ENCODE measurements at regions not wholly inside any gene's neighbourhood (a gene's known extent, or its start where the extent isn't known, plus 50 kb on each side); places are given as distances from the start of the nearest gene placed in this dataset.

DNA sequence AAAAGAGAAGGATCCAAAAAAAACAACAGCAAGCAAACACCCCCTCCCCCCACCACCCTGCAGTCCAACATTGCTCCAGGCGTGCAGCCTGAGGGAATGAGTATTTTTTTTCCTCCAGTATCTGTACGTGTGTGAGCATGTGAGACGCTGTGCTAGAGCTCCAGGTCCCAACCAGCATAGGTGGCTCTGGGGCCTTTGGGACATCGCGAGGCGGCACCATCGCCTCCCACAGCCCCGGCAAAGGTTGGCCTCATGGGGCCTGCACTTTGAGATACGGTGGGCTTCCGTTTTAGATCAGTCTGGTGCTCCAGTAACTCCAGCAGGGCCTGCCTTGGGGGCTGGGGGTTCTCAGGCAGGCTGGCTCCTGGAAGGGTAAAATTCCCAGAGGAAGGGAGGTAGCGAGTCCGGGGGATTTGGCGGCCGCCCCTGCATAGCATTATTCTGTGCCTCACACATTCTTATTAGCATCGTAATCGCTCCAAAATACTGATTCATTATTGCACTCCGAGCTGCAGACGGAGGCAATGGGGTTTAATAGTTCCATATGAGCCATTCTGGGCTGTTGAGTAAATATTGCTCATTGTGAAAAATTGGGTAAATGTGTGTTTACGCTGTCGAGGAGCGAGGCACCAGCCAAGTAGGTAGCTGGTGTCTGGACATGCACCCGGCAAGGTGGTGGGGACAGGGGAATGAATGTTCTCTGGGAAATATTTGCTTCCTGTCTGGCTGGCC is 143.1 kb upstream of the MYL2 start:
- Histone ChIP-seq H3K4me2 (replicated peaks; ENCODE audit: low read depth, low read length, poor library complexity, severe bottlenecking) (no peak overlapping the region), H3K4me3 (ENCODE audit: control extremely low read depth in 1 of 5, extremely low read depth in 1 of 5, insufficient read depth in 1 of 5, low read depth in 2 of 5, low read length in 4 of 5) (no peak overlapping the region), H4K20me1 (ENCODE audit: control insufficient read depth, insufficient read depth, low read length, poor library complexity, severe bottlenecking) (no peaks in the 10 kb centered on the region), H3K9ac (ENCODE audit: low read length) (no peak overlapping the region), H3K27ac (ENCODE audit: low read length in 2 of 2) (no peak overlapping the region), H3K4me1 (ENCODE audit: control insufficient read depth in 2 of 2, insufficient read depth in 2 of 2, low read length in 2 of 2) (no peaks in the 10 kb centered on the region), H2AFZ (ENCODE audit: insufficient read depth, low read depth, low read length, poor library complexity, severe bottlenecking) (no peak overlapping the region), H3K79me2 (ENCODE audit: control insufficient read depth, insufficient read depth, low read length) (no peaks in the 10 kb centered on the region), H3K9me3 (ENCODE audit: control extremely low read depth in 1 of 3, control insufficient read depth in 2 of 3, insufficient read depth in 1 of 3, low read length in 2 of 3) (peaks cover 0 to 6% (median 0%) of the 10 kb centered on the region in 3 donors), H3K36me3 (replicated peaks in 1 of 2; ENCODE audit: control extremely low read depth in 1 of 2, control insufficient read depth in 1 of 2, extremely low read depth in 1 of 2, insufficient read depth in 2 of 2, low read length in 1 of 2) (no peaks in the 10 kb centered on the region), H3K27me3 (replicated peaks in 1 of 4; ENCODE audit: control extremely low read depth in 1 of 4, control insufficient read depth in 3 of 4, insufficient read depth in 4 of 4, low read length in 3 of 4) (peaks cover 0 to 5% (median 0%) of the 10 kb centered on the region in 4 experiments)
- H3K27ac Mint-ChIP-seq, result no peak overlapping the region
- H3K27me3 Mint-ChIP-seq, result peaks cover 6% of the 10 kb centered on the region
- no peaks in the 10 kb centered on the region for H3K4me1 Mint-ChIP-seq
- POLR2A ChIA-PET, result no interaction called here
- intact Hi-C loops (cut with micrococcal nuclease), result no loop called here
- no peak for ATAC-seq (ENCODE audit: low read depth)
- WGBS (ENCODE audit: insufficient coverage), result 95% methylated on average over 18 of the region's 22 CpGs
- no peaks in the 10 kb centered on the region for H3K9me3 Mint-ChIP-seq (ENCODE audit: insufficient read depth)
- no peak overlapping the region for H3K4me3 Mint-ChIP-seq
- TF ChIP-seq EZH2 (IDR thresholded peaks at IDR 0.05; ENCODE audit: borderline replicate concordance, insufficient read depth, low read depth, low read length, poor library complexity, severe bottlenecking), result no peak
- TF ChIP-seq, protein P1, sequence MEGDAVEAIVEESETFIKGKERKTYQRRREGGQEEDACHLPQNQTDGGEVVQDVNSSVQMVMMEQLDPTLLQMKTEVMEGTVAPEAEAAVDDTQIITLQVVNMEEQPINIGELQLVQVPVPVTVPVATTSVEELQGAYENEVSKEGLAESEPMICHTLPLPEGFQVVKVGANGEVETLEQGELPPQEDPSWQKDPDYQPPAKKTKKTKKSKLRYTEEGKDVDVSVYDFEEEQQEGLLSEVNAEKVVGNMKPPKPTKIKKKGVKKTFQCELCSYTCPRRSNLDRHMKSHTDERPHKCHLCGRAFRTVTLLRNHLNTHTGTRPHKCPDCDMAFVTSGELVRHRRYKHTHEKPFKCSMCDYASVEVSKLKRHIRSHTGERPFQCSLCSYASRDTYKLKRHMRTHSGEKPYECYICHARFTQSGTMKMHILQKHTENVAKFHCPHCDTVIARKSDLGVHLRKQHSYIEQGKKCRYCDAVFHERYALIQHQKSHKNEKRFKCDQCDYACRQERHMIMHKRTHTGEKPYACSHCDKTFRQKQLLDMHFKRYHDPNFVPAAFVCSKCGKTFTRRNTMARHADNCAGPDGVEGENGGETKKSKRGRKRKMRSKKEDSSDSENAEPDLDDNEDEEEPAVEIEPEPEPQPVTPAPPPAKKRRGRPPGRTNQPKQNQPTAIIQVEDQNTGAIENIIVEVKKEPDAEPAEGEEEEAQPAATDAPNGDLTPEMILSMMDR (IDR thresholded peaks at IDR 0.05), result no peak
- DNase-seq, result no peak
- CTCF ChIA-PET, result no interaction called here

DNA sequence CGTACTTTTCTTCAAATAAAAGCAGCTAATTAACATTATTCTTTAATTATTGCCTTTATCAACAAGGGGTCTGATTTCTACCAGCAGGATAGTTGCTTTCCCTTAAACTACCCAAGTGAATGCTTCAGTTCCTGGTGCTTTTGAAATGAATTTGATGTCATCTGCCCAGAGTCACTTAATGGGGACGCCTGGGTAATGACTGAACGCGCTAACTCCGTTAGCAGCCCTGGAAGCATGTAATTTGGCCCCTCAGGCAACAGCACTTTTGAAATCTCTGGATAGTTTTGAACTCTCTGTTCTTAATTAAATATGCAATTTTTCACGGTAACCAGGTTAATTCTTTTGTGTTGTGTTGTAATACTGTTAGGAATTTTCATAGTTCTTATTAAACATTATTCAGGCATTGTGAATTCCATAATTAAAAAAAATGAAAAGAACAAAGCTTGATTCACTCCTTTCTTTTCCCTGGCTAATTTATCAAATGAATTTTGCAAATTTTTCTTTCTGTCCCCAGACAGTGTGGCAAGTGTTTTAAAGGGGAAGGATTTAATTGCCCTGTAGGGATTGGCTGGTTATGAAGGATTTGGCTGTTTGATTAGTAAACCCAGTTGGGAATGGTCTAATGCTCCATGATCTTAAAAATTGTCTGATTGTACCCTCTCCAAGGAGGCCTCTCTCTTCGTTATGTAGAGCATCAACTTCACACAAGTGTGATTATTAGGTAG is 137.5 kb upstream of the MYL2 start:
- POLR2A ChIA-PET, result no interaction called here
- no peak overlapping the region for H3K4me3 ChIP-seq (ENCODE audit: control extremely low read depth in 1 of 5, extremely low read depth in 1 of 5, insufficient read depth in 1 of 5, low read depth in 2 of 5, low read length in 4 of 5)
- intact Hi-C loops (cut with micrococcal nuclease), result no loop called here

More for the DNA sequence above, 137.5 kb upstream of the MYL2 start:
- H3K4me1 Mint-ChIP-seq, result peaks cover 24% of the 10 kb centered on the region
- H3K27ac Mint-ChIP-seq, result peak overlapping the region; percentile 87
- peaks cover 8% of the 10 kb centered on the region for H3K9me3 Mint-ChIP-seq (ENCODE audit: insufficient read depth)
- Histone ChIP-seq H3K9ac (ENCODE audit: low read length) (no peak overlapping the region), H3K27ac (ENCODE audit: low read length in 2 of 2) (peak overlapping the region; percentile 72 to 79), H2AFZ (ENCODE audit: insufficient read depth, low read depth, low read length, poor library complexity, severe bottlenecking) (peak overlapping the region; percentile 77), H3K79me2 (ENCODE audit: control insufficient read depth, insufficient read depth, low read length) (no peaks in the 10 kb centered on the region), H3K27me3 (replicated peaks in 1 of 4; ENCODE audit: control extremely low read depth in 1 of 4, control insufficient read depth in 3 of 4, insufficient read depth in 4 of 4, low read length in 3 of 4) (no peaks in the 10 kb centered on the region), H3K4me2 (replicated peaks; ENCODE audit: low read depth, low read length, poor library complexity, severe bottlenecking) (peak overlapping the region; percentile 23), H3K36me3 (replicated peaks in 1 of 2; ENCODE audit: control extremely low read depth in 1 of 2, control insufficient read depth in 1 of 2, extremely low read depth in 1 of 2, insufficient read depth in 2 of 2, low read length in 1 of 2) (no peaks in the 10 kb centered on the region), H3K9me3 (ENCODE audit: control extremely low read depth in 1 of 3, control insufficient read depth in 2 of 3, insufficient read depth in 1 of 3, low read length in 2 of 3) (peaks cover 0 to 31% (median 12%) of the 10 kb centered on the region in 3 donors), H4K20me1 (ENCODE audit: control insufficient read depth, insufficient read depth, low read length, poor library complexity, severe bottlenecking) (no peaks in the 10 kb centered on the region), H3K4me1 (ENCODE audit: control insufficient read depth in 2 of 2, insufficient read depth in 2 of 2, low read length in 2 of 2) (peaks cover 15 to 16% of the 10 kb centered on the region in 2 donors)
- ATAC-seq (ENCODE audit: low read depth), result no peak
- no peak overlapping the region for H3K4me3 Mint-ChIP-seq
- CTCF ChIA-PET, result no interaction called here
- H3K27me3 Mint-ChIP-seq, result peaks cover 2% of the 10 kb centered on the region
- DNase-seq, result no peak
- WGBS (ENCODE audit: insufficient coverage), result 100% methylated on average over 4 of the region's 7 CpGs
- TF ChIP-seq EZH2 (IDR thresholded peaks at IDR 0.05; ENCODE audit: borderline replicate concordance, insufficient read depth, low read depth, low read length, poor library complexity, severe bottlenecking), result no peak
- TF ChIP-seq, protein P1 (IDR thresholded peaks at IDR 0.05), result no peak
